Stimulated activated CD4-positive, alpha-beta T cell treated with anti-CD3 and anti-CD28 coated beads, Interleukin-2, amount 100 ng/mL, for 4 hours (primary cell): ENCODE measurements at regions not wholly inside any gene's neighbourhood (a gene's known extent, or its start where the extent isn't known, plus 50 kb on each side); places are given as distances from the start of the nearest gene placed in this dataset.

ENCODE experiments used
- DNase-seq: peaks from one replicate; pipeline ENCODE4 v3.0.0-alpha.2; 2020; ENCODE audit warnings: low read depth

GRCh38 chr13:22653866-22654265, 526.9 kb upstream of the SGCG start:
- no peak for DNase-seq

DNA sequence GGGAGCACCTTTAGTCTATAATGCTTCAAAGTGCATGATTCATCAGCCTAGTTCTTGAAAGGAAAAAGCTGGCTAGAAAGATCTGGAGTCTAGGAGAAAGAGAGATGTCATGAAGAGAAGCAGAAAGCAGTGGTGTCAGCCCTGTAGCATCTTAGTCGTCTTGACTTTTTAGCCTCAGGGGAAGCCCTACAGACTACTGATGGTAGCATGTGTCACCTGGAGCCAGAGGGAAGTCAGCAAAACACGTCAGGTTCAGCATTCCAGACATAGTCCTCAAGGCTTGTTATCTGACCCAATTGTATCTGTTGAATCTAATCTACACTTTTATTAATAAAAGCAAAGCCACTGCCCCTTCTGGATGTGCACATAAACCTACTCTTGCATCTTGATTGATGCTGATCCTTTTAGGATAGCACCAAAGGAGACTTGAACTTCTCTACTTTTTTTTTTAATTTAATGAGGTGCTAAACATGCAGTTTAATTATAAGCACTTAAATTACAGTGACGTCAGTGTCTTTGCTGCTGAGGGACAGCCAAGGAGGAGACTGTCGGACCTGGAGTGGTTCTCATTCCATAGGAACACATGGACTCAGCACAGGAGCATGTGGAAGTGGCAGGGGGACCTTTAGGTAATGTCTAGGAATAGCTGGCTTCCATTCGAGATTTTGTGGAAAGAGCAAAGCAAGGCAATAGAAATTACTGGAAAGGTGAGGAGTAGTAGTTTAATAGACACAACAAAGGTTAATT, 525.5 kb upstream of the SGCG start:
- DNase-seq: no peak

- DNase-seq: no peak
These were observed 518.0 kb upstream of the SGCG start for GRCh38 chr13:22662771-22663170.

DNA sequence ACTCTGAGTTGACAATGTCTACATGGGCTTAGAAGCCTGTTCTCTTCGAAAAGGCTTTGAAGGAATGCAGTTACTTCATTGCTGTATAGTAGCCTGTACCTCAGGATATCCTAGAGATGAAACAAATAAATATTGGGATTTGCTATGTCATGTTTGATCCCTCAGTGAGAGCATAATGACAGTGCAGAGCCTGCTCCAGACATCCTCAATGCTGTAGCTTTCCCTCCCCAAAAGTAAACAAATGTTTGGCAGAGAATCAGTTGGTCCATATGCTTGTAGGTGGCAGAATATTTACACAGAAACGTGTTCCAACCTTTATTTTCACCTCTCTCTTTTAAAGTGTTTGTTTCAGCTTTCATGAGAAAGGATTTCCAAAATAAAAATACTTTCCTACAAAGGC, 515.3 kb upstream of the SGCG start:
- DNase-seq: no peak

GRCh38 chr13:22690756-22691155, 490.0 kb upstream of the SGCG start:
- DNase-seq: no peak

GRCh38 chr13:22693691-22694090, 487.1 kb upstream of the SGCG start:
- no peak for DNase-seq

DNA sequence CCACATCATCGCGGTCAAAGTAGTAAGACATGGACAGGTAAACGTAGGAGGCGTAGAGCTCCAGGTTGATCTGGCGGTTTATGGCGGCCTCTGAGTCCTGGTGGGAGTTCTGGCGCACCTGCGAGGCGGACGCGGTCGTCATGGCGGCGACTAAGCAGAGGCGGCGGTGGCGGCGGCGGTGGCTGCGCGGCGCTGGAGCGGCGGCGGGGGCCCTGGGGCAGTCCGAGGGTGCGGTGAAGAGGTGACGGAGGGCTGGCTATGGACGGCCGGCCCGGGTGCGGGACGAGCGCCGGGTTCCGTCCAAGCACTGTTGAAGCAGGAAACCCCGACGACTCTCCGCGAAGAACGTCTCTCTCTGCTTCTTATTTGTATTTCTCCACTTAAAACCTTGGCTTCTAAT, 484.3 kb upstream of the SGCG start:
- no peak for DNase-seq

DNA sequence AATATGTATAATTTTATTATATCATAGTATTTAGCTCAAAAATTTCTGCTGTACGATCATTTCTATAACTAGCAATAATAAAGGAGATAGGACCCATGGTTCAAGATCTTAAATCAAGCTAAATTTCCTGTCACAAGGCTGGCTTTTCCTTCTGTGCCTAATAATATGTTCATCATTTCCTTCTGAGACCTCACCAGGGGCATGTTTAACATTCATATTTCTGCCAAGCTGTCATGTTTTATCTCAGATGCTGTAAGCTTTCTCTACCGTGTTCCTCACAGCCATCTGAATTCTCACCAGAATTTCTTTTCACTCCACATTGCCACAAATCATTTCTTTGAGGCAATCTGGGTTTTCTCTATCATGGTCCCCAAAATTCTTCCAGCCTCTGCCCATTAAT, 482.3 kb upstream of the SGCG start:
- no peak for DNase-seq

DNA sequence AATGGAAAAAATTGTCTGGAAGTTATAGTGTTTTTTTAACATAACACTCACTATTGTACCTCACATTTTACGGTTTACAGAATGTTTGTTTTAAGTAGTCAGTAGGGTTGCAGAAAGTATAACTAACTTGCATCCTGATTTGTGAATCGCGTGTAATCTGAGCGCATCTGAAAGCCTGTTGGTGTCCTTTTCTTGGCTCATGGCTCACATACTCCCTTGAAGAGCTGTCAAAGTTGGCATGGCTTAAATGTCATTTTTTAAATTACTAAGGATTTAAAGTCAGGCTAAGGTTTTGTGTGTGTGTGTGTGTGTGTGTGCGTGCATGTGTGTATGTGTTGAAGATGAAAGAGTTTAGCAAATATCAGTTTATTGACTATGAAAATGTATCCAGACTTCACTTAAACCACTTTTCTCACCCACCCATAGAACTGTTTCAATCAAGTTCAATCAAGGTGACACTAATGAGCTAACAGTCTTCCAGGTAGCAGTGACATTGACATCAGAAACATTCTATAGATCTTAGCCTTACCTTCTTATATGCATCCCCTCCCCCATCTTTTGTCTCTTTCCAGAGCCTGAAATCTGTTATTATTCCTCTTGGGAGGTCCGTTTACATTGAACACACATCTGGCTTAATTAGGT, 480.4 kb upstream of the SGCG start:
- no peak for DNase-seq

DNA sequence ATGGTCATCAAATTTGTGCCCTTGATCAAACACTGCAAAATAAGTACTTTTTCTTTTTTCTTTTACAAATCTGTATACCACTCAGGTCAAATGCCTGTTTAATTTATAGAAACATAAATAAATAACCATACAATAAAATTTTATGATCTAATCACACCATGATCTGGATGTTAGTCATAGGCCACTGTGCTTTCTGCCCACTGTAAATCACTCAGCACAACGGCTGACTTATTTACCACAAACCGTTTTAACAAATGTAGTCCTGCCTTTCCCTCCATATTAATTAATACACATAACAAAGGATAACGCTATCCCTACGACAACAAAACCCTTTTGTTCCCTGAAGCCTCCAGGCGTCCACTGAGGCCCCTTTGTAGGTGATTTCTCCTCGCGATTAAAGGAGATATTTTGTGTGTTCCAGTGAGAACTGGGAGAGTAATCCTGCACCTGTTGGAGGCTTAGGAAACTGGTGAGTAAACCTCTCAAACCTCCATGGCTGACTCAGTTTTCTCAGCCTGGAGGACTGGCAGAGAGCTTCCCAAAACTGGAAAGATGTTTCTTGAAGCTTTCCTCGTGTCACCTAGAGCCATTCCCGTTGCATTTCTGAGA, 477.1 kb upstream of the SGCG start:
- DNase-seq: no peak

GRCh38 chr13:22707946-22708345, 472.8 kb upstream of the SGCG start:
- no peak for DNase-seq

- DNase-seq: no peak
These were observed 463.7 kb upstream of the SGCG start for GRCh38 chr13:22717036-22717435.

GRCh38 chr13:22726726-22727125, 454.1 kb upstream of the SGCG start:
- DNase-seq: no peak

- DNase-seq: no peak
These were observed 445.5 kb upstream of the SGCG start for GRCh38 chr13:22735011-22735995.

DNA sequence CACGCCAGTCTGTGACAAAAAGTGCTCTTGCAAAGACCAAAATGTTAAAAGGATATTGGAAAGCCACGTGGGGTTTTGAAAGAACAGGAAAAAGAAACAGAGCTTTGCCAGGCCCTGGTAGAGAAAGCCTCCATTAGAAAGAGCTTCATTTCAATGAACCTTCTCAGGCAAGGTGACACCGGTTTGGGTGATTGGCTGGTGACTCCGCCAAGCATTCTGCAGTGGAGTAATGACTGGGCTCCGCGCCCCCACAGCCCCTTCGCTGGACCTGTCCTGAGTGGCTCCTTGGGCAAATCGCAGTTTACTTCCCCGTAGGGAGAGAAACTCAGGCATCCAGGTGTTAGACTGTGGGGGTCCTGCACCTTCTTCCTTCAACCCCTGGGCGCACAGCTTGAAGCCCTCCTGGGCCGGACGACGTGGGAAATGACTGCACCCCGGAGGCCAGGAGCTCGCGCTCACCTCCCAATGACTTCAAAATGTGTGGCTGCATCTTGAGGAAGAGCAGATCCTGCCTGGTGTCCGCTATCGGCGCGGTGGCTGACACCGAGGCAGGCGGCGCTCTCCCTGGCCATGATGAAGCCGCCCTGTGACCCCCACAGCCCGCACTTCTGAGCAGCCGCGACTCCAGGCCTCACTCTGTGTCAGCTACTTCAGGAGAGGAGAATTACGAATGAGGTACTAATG, 444.6 kb upstream of the SGCG start:
- no peak for DNase-seq

- DNase-seq: no peak
These were observed 444.0 kb upstream of the SGCG start for GRCh38 chr13:22736768-22737092.

- no peak for DNase-seq
These were observed 442.4 kb upstream of the SGCG start for GRCh38 chr13:22738357-22738756.

DNA sequence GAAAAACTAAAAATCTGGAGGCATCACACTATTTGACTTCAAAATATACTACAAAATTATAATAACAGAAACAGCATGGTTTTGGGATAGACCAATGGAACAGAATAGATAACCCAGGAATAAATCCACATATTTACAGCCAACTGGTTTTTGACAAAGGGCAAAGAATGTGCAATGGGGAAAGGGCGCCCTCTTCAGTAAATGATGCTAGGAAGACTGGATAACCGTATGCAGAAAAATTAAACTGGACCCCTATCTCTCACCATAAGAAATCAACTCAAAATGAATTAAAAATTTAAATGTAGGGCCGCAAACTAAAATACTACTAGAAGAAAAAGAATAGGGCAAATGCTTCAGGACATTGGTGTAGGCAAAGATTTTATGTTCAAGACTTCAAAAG, 440.5 kb upstream of the SGCG start:
- DNase-seq: no peak

DNA sequence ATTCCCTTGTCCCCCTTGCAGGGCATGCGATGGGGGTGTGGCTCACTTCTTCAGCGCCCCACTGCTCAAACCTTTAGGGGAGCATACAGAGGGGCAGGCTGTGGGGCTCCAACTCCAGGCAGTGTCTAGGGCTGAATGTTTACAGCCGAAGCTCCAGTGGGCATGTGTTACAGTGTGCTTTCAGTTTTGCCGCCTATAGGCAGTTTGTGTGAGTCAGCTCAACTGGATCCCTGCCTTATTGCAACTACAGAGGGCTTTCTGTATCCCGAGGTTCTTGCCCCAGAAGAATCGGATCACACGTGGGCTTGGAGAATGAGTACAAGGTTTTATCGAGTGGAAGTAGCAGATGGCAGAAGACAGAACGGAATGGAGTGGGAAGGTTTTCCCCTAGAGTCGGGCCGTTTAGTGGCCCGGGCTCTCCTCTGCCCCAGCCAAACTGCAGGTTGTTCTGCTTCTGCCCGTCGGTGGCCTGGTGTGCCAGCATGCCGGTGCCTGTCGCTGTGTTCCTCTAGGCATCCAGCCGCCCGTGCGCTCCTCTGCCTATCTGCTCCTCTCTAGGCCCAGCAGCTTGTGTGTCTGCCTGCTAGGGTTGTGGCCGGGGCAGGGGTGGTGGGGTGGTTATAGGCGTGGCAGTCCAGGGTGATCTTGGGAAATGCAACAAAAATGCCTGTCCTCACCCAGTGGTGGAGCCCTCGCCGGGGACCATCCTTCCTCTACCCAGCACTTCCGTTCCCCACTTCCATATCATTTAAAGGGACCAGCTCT, 435.9 kb upstream of the SGCG start:
- no peak for DNase-seq

GRCh38 chr13:22748866-22749577, 431.8 kb upstream of the SGCG start:
- DNase-seq: no peak
